ENCODE measurements at regions not wholly inside any gene's neighbourhood (a gene's known extent, or its start where the extent isn't known, plus 50 kb on each side); places are given as distances from the start of the nearest gene placed in this dataset.

DNA sequence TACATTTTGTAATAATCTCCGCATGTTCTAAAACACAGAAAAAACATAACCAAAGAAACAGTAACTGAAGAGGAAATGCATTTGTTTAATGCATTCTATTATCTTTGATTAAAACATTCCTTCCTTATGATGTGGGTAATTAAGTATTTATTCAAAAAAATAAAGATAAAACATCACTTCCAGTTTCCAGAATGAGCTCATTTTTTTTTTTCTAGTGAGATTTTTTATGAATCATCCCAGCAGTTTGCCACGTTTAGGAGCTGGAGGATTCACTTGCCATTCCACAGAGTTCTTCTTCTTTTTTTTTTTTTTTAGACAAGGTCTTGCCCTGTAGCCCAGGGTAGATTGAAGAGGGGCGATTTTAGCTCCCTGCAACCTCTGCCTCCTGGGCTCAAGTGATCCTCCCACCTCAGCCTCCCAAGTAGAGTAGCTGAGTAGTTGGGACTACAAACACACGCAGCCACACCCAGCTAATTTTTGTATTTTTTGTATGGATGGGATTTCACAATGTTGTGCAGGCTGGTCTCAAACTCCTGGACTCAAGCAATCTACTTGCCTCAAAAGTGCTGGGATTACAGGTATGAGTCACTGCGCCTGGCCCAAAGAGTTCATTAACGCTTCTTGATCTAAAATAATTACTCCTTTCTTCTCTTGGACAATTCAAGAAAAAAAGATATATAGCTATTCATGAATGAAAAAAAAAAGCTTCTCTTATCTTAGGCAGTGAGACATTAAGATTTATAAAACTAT is 177.3 kb downstream of the DKK1 start:
- intact Hi-C loops (cut with micrococcal nuclease) = loop anchor here (2.0 kb wide), 1 partner anchor 145 kb away; no protein-coding TSS in a partner anchor
- no TSS peak for BruUV-seq (replicated peaks)
- Histone ChIP-seq H3K9me3 (ENCODE audit: low read length) (no peaks in the 10 kb centered on the region), H3K36me3 (ENCODE audit: low read depth, low read length) (no peaks in the 10 kb centered on the region), H3K4me1 (ENCODE audit: insufficient read depth, low read length) (peaks cover 52% of the 10 kb centered on the region), H3K9ac (ENCODE audit: low read length) (peak overlapping the region; percentile 2; the same call in 1 of the 2 replicates), H3K4me3 (ENCODE audit: low read length) (no peak overlapping the region), H3K27me3 (ENCODE audit: low read length) (no peaks in the 10 kb centered on the region), H3F3A (ENCODE audit: low read length, unreplicated experiment) (peaks cover 6% of the 10 kb centered on the region), H2AFZ (ENCODE audit: low read length) (peak overlapping the region; percentile 45), H4K20me1 (ENCODE audit: low read length) (no peaks in the 10 kb centered on the region), H3K79me2 (ENCODE audit: low read length) (peaks cover 16% of the 10 kb centered on the region), H3K9me2 (replicated peaks; ENCODE audit: low read length) (no peaks in the 10 kb centered on the region), H3K4me2 (ENCODE audit: low read length) (peak overlapping the region; percentile 30), H3K27ac (ENCODE audit: low read length) (peak overlapping the region; percentile 19)
- no peak for TF ChIP-seq EZH2phosphoT487 (IDR thresholded peaks at IDR 0.05; ENCODE audit: borderline replicate concordance, low read length)
- no peak for TF ChIP-seq EZH2 (IDR thresholded peaks at IDR 0.05; ENCODE audit: low read length, unreplicated experiment)
- TF ChIP-seq, protein P1, sequence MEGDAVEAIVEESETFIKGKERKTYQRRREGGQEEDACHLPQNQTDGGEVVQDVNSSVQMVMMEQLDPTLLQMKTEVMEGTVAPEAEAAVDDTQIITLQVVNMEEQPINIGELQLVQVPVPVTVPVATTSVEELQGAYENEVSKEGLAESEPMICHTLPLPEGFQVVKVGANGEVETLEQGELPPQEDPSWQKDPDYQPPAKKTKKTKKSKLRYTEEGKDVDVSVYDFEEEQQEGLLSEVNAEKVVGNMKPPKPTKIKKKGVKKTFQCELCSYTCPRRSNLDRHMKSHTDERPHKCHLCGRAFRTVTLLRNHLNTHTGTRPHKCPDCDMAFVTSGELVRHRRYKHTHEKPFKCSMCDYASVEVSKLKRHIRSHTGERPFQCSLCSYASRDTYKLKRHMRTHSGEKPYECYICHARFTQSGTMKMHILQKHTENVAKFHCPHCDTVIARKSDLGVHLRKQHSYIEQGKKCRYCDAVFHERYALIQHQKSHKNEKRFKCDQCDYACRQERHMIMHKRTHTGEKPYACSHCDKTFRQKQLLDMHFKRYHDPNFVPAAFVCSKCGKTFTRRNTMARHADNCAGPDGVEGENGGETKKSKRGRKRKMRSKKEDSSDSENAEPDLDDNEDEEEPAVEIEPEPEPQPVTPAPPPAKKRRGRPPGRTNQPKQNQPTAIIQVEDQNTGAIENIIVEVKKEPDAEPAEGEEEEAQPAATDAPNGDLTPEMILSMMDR (conservative IDR thresholded peaks at IDR 0.05; ENCODE audit: low read depth, low read length) = no peak
- peak; percentile 2 for ATAC-seq
- POLR2A ChIA-PET (ENCODE audit: unreplicated experiment) = interaction anchor here (0.5 to 1.0 kb wide), 13 partner anchors 45 to 236 kb away, joined by 3 to 30 read pairs (median 5); no protein-coding TSS in a partner anchor
- CTCF ChIA-PET = interaction anchor here (0.5 to 2.0 kb wide), 17 partner anchors 19 to 292 kb away, joined by 3 to 39 read pairs (median 4); partner anchors contain the start of gene DKK1
- DNase-seq = peak; percentile 80

DNA sequence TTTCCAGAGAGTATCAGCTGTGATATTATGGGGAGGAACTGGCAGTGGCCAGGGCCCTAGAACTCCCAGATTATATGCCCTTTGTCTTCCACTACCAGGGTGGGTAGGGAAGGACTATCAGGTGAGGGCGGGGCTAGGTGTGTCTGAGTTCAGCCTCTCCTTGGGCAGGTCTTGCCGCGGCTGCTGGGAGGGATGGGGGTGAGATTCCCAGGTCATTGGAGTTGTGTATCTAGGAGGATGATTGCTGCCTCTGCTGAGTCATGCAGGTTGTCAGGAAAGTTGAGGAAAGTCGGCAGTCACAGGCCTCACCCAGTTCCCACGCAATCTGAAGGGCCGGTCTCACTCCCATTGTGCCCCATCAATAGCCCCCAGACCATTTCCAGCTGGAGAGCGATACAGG is 185.2 kb downstream of the DKK1 start:
- no peak overlapping the region for H2AFZ ChIP-seq (ENCODE audit: low read length)
- no peaks in the 10 kb centered on the region for H3K9me2 ChIP-seq (replicated peaks; ENCODE audit: low read length)
- ATAC-seq (no peak; the same call in 1 of the 2 replicates), DNase-seq (no peak)
- peaks cover 3% of the 10 kb centered on the region; the same call in 1 of the 2 replicates for H3K36me3 ChIP-seq (ENCODE audit: low read depth, low read length)
- no peak for TF ChIP-seq EZH2 (IDR thresholded peaks at IDR 0.05; ENCODE audit: low read length, unreplicated experiment)
- no peak for TF ChIP-seq EZH2phosphoT487 (IDR thresholded peaks at IDR 0.05; ENCODE audit: borderline replicate concordance, low read length)
- TF ChIP-seq, protein P1 (conservative IDR thresholded peaks at IDR 0.05; ENCODE audit: low read depth, low read length) = no peak
- H3K79me2 ChIP-seq (ENCODE audit: low read length) = no peaks in the 10 kb centered on the region
- H3K4me1 ChIP-seq (ENCODE audit: insufficient read depth, low read length) = no peaks in the 10 kb centered on the region
- POLR2A ChIA-PET (ENCODE audit: unreplicated experiment) = no interaction called here
- no peaks in the 10 kb centered on the region for H3F3A ChIP-seq (ENCODE audit: low read length, unreplicated experiment)
- BruUV-seq (replicated peaks) = no TSS peak
- CTCF ChIA-PET = no interaction called here
- H3K27ac ChIP-seq (ENCODE audit: low read length) = no peak overlapping the region
- no peak overlapping the region for H3K4me3 ChIP-seq (ENCODE audit: low read length)
- no peaks in the 10 kb centered on the region for H3K27me3 ChIP-seq (ENCODE audit: low read length)
- H3K4me2 ChIP-seq (ENCODE audit: low read length) = no peak overlapping the region
- no peaks in the 10 kb centered on the region for H4K20me1 ChIP-seq (ENCODE audit: low read length)
- intact Hi-C loops (cut with micrococcal nuclease) = no loop called here
- peaks cover 16% of the 10 kb centered on the region for H3K9me3 ChIP-seq (ENCODE audit: low read length)
- no peak overlapping the region for H3K9ac ChIP-seq (ENCODE audit: low read length)

DNA sequence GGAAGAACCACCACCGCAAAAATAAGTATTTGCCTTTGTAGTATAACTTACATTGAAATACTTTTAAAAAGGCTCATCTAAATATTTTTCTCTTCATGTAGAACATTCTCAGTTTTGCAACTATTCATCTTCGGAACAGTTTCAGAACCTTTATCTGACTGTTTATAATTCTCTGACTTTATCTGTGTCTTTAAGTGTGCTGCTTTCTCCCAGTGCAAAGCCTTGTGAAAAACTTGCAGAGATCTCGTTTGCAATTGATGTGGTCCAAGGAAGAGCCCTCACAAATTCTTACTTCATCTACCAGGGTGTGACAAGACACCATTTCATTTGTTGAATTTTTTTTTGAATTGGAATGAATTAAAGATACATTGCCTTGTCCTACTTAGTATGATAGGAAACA is 186.4 kb downstream of the DKK1 start:
- H4K20me1 ChIP-seq (ENCODE audit: low read length) = no peaks in the 10 kb centered on the region
- no TSS peak for BruUV-seq (replicated peaks)
- ChIA-PET CTCF (no interaction called here), POLR2A (ENCODE audit: unreplicated experiment) (no interaction called here)
- H3K36me3 ChIP-seq (ENCODE audit: low read depth, low read length) = peaks cover 7% of the 10 kb centered on the region
- no peak overlapping the region for H3K27ac ChIP-seq (ENCODE audit: low read length)
- H2AFZ ChIP-seq (ENCODE audit: low read length) = no peak overlapping the region
- H3K27me3 ChIP-seq (ENCODE audit: low read length) = no peaks in the 10 kb centered on the region
- no peak overlapping the region for H3K4me2 ChIP-seq (ENCODE audit: low read length)
- TF ChIP-seq, protein P1 (conservative IDR thresholded peaks at IDR 0.05; ENCODE audit: low read depth, low read length) = no peak
- TF ChIP-seq EZH2phosphoT487 (IDR thresholded peaks at IDR 0.05; ENCODE audit: borderline replicate concordance, low read length) (no peak), EZH2 (IDR thresholded peaks at IDR 0.05; ENCODE audit: low read length, unreplicated experiment) (no peak)
- intact Hi-C loops (cut with micrococcal nuclease) = no loop called here
- no peak overlapping the region for H3K9ac ChIP-seq (ENCODE audit: low read length)
- H3F3A ChIP-seq (ENCODE audit: low read length, unreplicated experiment) = no peaks in the 10 kb centered on the region
- H3K9me3 ChIP-seq (ENCODE audit: low read length) = peaks cover 24% of the 10 kb centered on the region
- H3K4me1 ChIP-seq (ENCODE audit: insufficient read depth, low read length) = no peaks in the 10 kb centered on the region
- H3K4me3 ChIP-seq (ENCODE audit: low read length) = no peak overlapping the region
- ATAC-seq (no peak), DNase-seq (no peak)
- no peaks in the 10 kb centered on the region for H3K79me2 ChIP-seq (ENCODE audit: low read length)
- no peaks in the 10 kb centered on the region for H3K9me2 ChIP-seq (replicated peaks; ENCODE audit: low read length)
